ENCODE measurements at regions not wholly inside any gene's neighbourhood (a gene's known extent, or its start where the extent isn't known, plus 50 kb on each side); places are given as distances from the start of the nearest gene placed in this dataset.
"Not testable (repeated sequence)": the region's sequence is repeated elsewhere in the genome, so short reads cannot be mapped to it uniquely, and the experiment has no call there.

DNA sequence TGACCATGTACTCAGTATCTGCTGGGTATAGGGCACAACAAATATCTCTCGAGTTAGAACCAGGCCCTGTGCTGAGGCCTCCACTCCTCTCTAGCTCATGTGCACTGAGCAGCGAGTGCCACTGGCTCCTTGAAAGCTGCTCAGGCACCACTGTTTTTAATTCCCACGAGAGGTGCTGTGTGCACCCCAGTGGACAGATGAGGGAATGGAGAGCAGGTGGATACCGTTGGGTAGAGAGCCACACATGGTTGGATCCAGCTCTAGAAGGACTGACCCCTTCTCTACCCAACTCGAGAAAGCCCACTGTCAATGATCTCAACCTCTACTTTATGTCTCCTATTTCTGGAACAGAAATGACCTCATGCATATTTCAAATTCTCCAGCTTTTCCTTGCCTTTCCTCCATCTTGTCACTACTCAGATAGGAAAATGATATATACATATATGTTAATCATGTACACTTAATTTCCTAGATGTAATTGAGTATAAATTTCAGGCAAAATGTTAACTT, 66.6 kb upstream of the SOX11 start:
- not testable (repeated sequence) for H3K4me3 ChIP-seq (ENCODE audit: low read length); H3K9ac ChIP-seq (ENCODE audit: low read length); H3K4me1 ChIP-seq (ENCODE audit: control insufficient read depth, insufficient read depth, low read length); H3K36me3 ChIP-seq (ENCODE audit: control insufficient read depth, insufficient read depth, low read length); H3K27me3 ChIP-seq (ENCODE audit: control insufficient read depth, insufficient read depth, low read length); H3K9me3 ChIP-seq (ENCODE audit: control insufficient read depth, low read length)

DNA sequence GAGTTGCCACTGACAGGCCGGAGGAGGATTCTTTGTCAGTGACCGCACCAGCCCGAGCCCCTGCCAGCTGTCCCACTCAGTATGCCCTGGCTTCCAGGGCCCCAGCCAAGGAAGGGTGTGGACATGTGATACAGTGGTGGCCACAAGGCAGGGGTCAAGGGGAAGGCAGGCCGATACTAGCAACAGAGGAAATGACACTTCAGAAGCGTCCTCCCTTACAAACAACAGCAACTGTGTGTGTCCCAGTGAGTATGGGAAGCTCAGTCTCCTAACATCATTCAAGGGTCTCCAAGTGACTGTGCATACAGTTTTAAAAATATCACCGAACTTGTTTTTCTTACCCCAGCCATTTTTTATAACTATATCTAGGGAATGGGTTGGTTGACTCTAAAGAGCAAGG, 63.7 kb upstream of the SOX11 start:
- H3K36me3 ChIP-seq (ENCODE audit: control insufficient read depth, insufficient read depth, low read length); H3K27me3 ChIP-seq (ENCODE audit: control insufficient read depth, insufficient read depth, low read length); H3K9ac ChIP-seq (ENCODE audit: low read length); H3K9me3 ChIP-seq (ENCODE audit: control insufficient read depth, low read length); H3K4me3 ChIP-seq (ENCODE audit: low read length); H3K4me1 ChIP-seq (ENCODE audit: control insufficient read depth, insufficient read depth, low read length): not testable (repeated sequence)

DNA sequence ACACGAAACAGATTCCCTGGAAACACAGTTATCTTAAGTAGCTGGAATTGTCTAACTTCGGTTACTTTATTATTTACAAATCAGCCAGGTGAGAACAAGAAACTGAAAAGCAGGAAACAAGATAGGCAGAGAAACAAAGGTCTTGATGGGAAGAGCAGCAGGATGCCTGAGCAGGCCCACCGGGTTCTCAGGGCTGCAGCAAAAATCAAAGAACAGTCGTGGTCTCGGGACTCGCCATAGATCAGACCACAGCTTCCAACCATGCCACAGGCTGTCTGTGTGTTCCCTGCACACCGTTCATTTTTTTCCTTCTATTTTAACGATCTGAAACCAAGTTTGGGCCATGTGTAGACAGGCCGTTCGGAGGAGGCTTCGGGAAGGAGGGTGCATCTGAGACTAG, 62.7 kb upstream of the SOX11 start:
- not testable (repeated sequence) for H3K36me3 ChIP-seq (ENCODE audit: control insufficient read depth, insufficient read depth, low read length); H3K9me3 ChIP-seq (ENCODE audit: control insufficient read depth, low read length); H3K4me3 ChIP-seq (ENCODE audit: low read length); H3K27me3 ChIP-seq (ENCODE audit: control insufficient read depth, insufficient read depth, low read length); H3K9ac ChIP-seq (ENCODE audit: low read length); H3K4me1 ChIP-seq (ENCODE audit: control insufficient read depth, insufficient read depth, low read length)

DNA sequence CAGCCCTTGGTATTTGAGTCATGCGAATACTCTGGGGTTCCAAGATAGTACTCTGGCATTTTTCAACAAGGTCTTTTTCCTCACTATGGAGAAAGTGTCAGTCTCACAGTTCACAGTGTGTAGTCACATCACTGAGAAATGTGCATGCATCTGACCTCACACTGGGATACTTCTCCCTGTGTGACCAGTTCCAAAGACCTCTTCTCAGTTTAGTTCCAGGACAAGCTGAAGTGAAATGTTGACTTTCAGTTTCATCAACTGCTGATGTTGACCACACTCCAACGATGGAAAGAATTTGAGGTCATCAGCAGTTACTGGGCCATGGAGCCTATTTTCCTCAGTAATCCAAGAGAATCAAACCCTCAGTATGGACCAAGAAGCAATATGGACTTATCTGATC, 55.1 kb upstream of the SOX11 start:
- H3K9me3 ChIP-seq (ENCODE audit: control insufficient read depth, low read length); H3K9ac ChIP-seq (ENCODE audit: low read length); H3K4me1 ChIP-seq (ENCODE audit: control insufficient read depth, insufficient read depth, low read length); H3K4me3 ChIP-seq (ENCODE audit: low read length); H3K27me3 ChIP-seq (ENCODE audit: control insufficient read depth, insufficient read depth, low read length); H3K36me3 ChIP-seq (ENCODE audit: control insufficient read depth, insufficient read depth, low read length): not testable (repeated sequence)

Data from mucosa of stomach (tissue), 1 donor.